OCI-LY1 (cell line): ENCODE measurements at regions not wholly inside any gene's neighbourhood (a gene's known extent, or its start where the extent isn't known, plus 50 kb on each side); places are given as distances from the start of the nearest gene placed in this dataset.

Experiments
- EZH2 ChIP-seq: fragments of 200-600 bp; sonication (generic), shearing (Covaris generic); IDR thresholded peaks from 2 replicates; pipeline ENCODE4 v1.8.0; 2017; ENCODE audit warnings: borderline replicate concordance, mixed run types, mild to moderate bottlenecking, antibody characterized with exemption, low read length, moderate library complexity, mixed read lengths
- TF ChIP-seq, protein P1 (sequence below): fragments of 200-600 bp; sonication (generic), shearing (Covaris generic); IDR thresholded peaks from 2 replicates; pipeline ENCODE4 v1.5.1; 2017; ENCODE audit warnings: mild to moderate bottlenecking, antibody characterized with exemption, low read length, moderate library complexity, mixed read lengths

DNA sequence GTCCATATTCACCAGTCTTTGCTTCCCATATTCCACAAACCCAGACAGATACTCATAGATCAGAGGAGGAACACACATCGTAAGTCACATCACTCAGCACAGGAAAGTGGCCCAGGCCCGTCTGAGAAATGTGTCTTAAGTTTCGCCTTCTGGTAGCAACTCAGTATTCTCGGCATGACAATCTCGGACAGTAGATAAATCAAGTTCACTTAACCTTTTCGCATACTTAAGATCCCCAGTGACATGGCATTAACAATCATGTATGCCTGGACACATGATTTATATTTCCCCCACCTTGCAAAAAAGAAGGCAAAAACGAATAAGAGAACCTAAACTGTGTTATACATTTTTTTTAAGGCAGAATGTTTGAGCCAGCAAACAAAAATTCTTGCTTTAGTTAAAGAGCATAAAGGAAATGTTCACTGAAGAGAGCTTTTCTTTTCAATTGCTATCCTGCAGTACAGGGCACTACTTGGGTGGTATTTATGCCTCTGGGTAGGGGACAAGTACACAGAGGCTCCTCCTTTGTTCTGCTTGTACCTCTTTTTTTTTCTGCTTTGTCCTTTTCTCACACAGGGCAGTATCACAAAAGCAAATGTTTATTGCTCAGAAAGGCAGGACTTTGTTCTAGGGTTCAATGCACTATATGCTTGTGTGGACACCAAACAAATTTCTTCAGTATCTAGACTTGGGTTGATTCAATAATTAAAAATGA, 360.6 kb downstream of the TDRD3 start:
- TF ChIP-seq, protein P1, sequence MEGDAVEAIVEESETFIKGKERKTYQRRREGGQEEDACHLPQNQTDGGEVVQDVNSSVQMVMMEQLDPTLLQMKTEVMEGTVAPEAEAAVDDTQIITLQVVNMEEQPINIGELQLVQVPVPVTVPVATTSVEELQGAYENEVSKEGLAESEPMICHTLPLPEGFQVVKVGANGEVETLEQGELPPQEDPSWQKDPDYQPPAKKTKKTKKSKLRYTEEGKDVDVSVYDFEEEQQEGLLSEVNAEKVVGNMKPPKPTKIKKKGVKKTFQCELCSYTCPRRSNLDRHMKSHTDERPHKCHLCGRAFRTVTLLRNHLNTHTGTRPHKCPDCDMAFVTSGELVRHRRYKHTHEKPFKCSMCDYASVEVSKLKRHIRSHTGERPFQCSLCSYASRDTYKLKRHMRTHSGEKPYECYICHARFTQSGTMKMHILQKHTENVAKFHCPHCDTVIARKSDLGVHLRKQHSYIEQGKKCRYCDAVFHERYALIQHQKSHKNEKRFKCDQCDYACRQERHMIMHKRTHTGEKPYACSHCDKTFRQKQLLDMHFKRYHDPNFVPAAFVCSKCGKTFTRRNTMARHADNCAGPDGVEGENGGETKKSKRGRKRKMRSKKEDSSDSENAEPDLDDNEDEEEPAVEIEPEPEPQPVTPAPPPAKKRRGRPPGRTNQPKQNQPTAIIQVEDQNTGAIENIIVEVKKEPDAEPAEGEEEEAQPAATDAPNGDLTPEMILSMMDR: no peak
- TF ChIP-seq EZH2: no peak
